ENCODE measurements at regions not wholly inside any gene's neighbourhood (a gene's known extent, or its start where the extent isn't known, plus 50 kb on each side); places are given as distances from the start of the nearest gene placed in this dataset.
A peak's percentile ranks its signal among the peaks of the same experiment; 100 is the strongest.

- H3K27ac ChIP-seq: no peak overlapping the region
- TF ChIP-seq CTCF (conservative IDR thresholded peaks at IDR 0.05; ENCODE audit: low read depth): no peak
- ChIA-PET CTCF (no interaction called here), POLR2A (ENCODE audit: low non-redundant PET) (no interaction called here)
- peak; percentile 1 for DNase-seq (ENCODE audit: low spot score)
Measured at GRCh38 chr7:13336227-13336626, 648.8 kb downstream of the ARL4A start.

- no peak for TF ChIP-seq CTCF (conservative IDR thresholded peaks at IDR 0.05; ENCODE audit: low read depth)
- H3K27ac ChIP-seq: no peak overlapping the region
- DNase-seq (ENCODE audit: low spot score): no peak
- ChIA-PET POLR2A (ENCODE audit: low non-redundant PET) (no interaction called here), CTCF (no interaction called here)
Measured at GRCh38 chr7:13352677-13353076, 636.8 kb downstream of the ETV1 start.

GRCh38 chr7:13359656-13360055 is 629.8 kb downstream of the ETV1 start:
- POLR2A ChIA-PET (ENCODE audit: low non-redundant PET): no interaction called here
- DNase-seq (ENCODE audit: low spot score): no peak
- no peak overlapping the region for H3K27ac ChIP-seq
- CTCF ChIA-PET: interaction anchor here (0.7 kb wide), 2 partner anchors 845 to 1647 kb away, joined by 3 to 4 read pairs; no protein-coding TSS in a partner anchor
- no peak for TF ChIP-seq CTCF (conservative IDR thresholded peaks at IDR 0.05; ENCODE audit: low read depth)

GRCh38 chr7:13386741-13387140 is 602.7 kb downstream of the ETV1 start:
- CTCF ChIA-PET: no interaction called here
- TF ChIP-seq CTCF (conservative IDR thresholded peaks at IDR 0.05; ENCODE audit: low read depth): no peak
- POLR2A ChIA-PET (ENCODE audit: low non-redundant PET): no interaction called here
- no peak overlapping the region for H3K27ac ChIP-seq
- DNase-seq (ENCODE audit: low spot score): no peak

GRCh38 chr7:13407911-13408310 is 581.6 kb downstream of the ETV1 start:
- ChIA-PET CTCF (no interaction called here), POLR2A (ENCODE audit: low non-redundant PET) (no interaction called here)
- no peak overlapping the region for H3K27ac ChIP-seq
- DNase-seq (ENCODE audit: low spot score): no peak
- TF ChIP-seq CTCF (conservative IDR thresholded peaks at IDR 0.05; ENCODE audit: low read depth): no peak

GRCh38 chr7:13411151-13411550 is 578.3 kb downstream of the ETV1 start:
- no peak for DNase-seq (ENCODE audit: low spot score)
- CTCF ChIA-PET: no interaction called here
- H3K27ac ChIP-seq: no peak overlapping the region
- TF ChIP-seq CTCF (conservative IDR thresholded peaks at IDR 0.05; ENCODE audit: low read depth): no peak
- POLR2A ChIA-PET (ENCODE audit: low non-redundant PET): no interaction called here

GRCh38 chr7:13411636-13412035 is 577.8 kb downstream of the ETV1 start:
- ChIA-PET POLR2A (ENCODE audit: low non-redundant PET) (no interaction called here), CTCF (no interaction called here)
- no peak for TF ChIP-seq CTCF (conservative IDR thresholded peaks at IDR 0.05; ENCODE audit: low read depth)
- no peak for DNase-seq (ENCODE audit: low spot score)
- no peak overlapping the region for H3K27ac ChIP-seq

Measured in RWPE1 (cell line).